ENCODE measurements at regions not wholly inside any gene's neighbourhood (a gene's known extent, or its start where the extent isn't known, plus 50 kb on each side); places are given as distances from the start of the nearest gene placed in this dataset.

GRCh38 chr1:82844911-82845827, 1044.4 kb downstream of the ADGRL2 start:
- no peak for DNase-seq

GRCh38 chr1:82844447-82844846, 1043.7 kb downstream of the ADGRL2 start:
- DNase-seq, result no peak

GRCh38 chr1:82843876-82844275, 1043.1 kb downstream of the ADGRL2 start:
- no peak for DNase-seq

- no peak for DNase-seq
Observed at GRCh38 chr1:82840192-82840591, 1039.5 kb downstream of the ADGRL2 start.

- DNase-seq, result no peak
Observed at GRCh38 chr1:82837766-82838465, 1037.2 kb downstream of the ADGRL2 start.

- no peak for DNase-seq
Observed at GRCh38 chr1:82836973-82837680, 1036.4 kb downstream of the ADGRL2 start.

- no peak for DNase-seq
Observed at GRCh38 chr1:82836213-82836972, 1035.7 kb downstream of the ADGRL2 start.

- no peak for DNase-seq
Observed at GRCh38 chr1:82830690-82831380, 1030.1 kb downstream of the ADGRL2 start.

- DNase-seq, result no peak
Observed at GRCh38 chr1:82829527-82829926, 1028.8 kb downstream of the ADGRL2 start.

- no peak for DNase-seq
Observed at GRCh38 chr1:82823876-82824275, 1023.1 kb downstream of the ADGRL2 start.

GRCh38 chr1:82820816-82821215, 1020.1 kb downstream of the ADGRL2 start:
- DNase-seq, result no peak

- DNase-seq, result no peak
Observed at GRCh38 chr1:82819234-82819633, 1018.5 kb downstream of the ADGRL2 start.

GRCh38 chr1:82818586-82818985, 1017.9 kb downstream of the ADGRL2 start:
- no peak for DNase-seq

- DNase-seq, result no peak
Observed at GRCh38 chr1:82813386-82813785, 1012.7 kb downstream of the ADGRL2 start.

- DNase-seq, result no peak
Observed at GRCh38 chr1:82810601-82811000, 1009.9 kb downstream of the ADGRL2 start.

- DNase-seq, result no peak
Observed at GRCh38 chr1:82807563-82807962, 1006.8 kb downstream of the ADGRL2 start.

- no peak for DNase-seq
Observed at GRCh38 chr1:82806133-82806532, 1005.4 kb downstream of the ADGRL2 start.

GRCh38 chr1:82801176-82801575, 1000.4 kb downstream of the ADGRL2 start:
- no peak for DNase-seq

- DNase-seq, result no peak
Observed at GRCh38 chr1:82800721-82801120, 1000.0 kb downstream of the ADGRL2 start.

- no peak for DNase-seq
Observed at GRCh38 chr1:82799261-82799660, 998.5 kb downstream of the ADGRL2 start.

GRCh38 chr1:82795508-82796149, 994.9 kb downstream of the ADGRL2 start:
- no peak for DNase-seq

GRCh38 chr1:82792151-82792550, 991.4 kb downstream of the ADGRL2 start:
- no peak for DNase-seq

Measured in SW 1271 (cell line).